Activated CD4-positive, alpha-beta T cell treated with anti-CD3 and anti-CD28 coated beads, Interleukin-10, Interleukin-2, amounts not matched to agents 100 ng/mL and 50 ng/mL, durations not matched to agents 16 hours and 8 hours (primary cell): ENCODE measurements at regions not wholly inside any gene's neighbourhood (a gene's known extent, or its start where the extent isn't known, plus 50 kb on each side); places are given as distances from the start of the nearest gene placed in this dataset.

Experiments
- DNase-seq: peaks from one replicate; pipeline ENCODE4 v3.0.0-alpha.2; 2020

GRCh38 chr5:107257885-107258520, 412.7 kb downstream of the EFNA5 start:
- peak; percentile 27 for DNase-seq

GRCh38 chr5:107254902-107255234, 415.9 kb downstream of the EFNA5 start:
- DNase-seq, result no peak

- no peak for DNase-seq
These were observed 416.4 kb downstream of the EFNA5 start for GRCh38 chr5:107254214-107254901.

DNA sequence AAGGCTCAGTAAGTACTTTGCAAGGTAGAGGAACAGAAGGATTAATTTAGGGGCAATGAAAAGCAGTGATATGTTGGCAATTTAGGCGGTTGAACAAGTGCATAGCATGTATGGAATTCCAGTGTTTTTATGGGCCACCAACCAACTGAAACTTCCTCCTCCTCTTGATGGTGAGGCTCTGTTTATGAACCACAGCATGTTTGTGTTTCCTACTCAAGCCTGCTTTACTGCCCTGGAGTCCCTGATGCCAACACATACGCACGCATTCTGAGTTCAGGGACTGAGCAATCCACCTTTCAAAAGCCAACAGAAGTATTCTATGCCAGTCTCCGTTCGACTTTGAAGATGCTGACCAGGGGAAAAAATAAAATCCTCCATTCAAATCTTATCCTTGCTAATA, 417.5 kb downstream of the EFNA5 start:
- DNase-seq, result no peak

GRCh38 chr5:107251151-107251550, 419.6 kb downstream of the EFNA5 start:
- DNase-seq, result no peak

DNA sequence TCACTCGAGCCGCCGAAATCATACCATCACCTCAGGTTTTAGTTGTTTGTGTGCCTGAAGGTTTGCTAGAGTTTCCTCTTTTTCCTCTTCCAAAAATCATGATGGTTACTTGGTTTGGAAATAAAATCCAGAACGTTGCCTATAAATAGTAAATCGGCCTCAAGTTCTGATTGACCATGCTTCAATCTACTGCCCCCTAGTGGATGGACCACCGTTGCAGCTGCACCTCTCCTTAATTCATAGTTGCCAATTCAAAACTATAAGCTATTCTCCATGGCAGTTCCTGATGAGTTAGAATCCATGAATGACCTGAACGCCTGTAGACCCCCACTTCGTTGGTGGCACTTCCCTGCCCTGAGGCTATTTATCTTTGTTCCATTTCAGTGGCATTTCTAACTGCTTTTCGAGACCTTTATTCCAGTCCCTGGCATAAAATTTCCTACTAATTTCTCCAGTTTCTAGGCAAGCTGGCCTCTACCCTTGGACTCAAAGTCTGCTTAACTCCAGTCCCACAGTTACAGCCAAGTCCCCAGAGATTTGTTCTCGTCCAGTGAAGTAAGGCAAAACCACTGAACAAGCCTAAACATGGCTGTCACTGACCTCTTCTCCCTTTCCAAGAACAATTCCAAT, 422.6 kb downstream of the EFNA5 start:
- DNase-seq, result peak; percentile 57

DNA sequence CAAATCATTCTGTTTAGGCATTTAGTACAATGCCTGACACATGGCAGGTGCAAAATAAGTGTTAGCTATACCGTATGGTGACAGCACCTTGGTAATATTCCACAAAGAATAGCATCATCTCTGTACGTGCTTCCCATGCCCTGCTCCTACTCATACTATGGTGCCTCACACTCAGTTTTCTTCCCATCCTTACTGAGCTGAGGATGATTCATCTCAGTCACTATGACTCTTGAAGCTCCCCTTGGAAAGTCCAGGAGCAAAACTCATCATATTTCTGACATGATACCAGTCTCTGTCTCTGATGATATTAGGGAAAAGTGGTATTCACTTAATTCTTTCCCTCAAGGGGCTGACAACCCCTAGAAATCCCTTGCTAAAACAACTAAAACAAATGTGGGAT, 423.3 kb downstream of the EFNA5 start:
- no peak for DNase-seq

GRCh38 chr5:107243220-107243579, 427.5 kb downstream of the EFNA5 start:
- no peak for DNase-seq

- no peak for DNase-seq
These were observed 428.1 kb downstream of the EFNA5 start for GRCh38 chr5:107242411-107243219.

DNA sequence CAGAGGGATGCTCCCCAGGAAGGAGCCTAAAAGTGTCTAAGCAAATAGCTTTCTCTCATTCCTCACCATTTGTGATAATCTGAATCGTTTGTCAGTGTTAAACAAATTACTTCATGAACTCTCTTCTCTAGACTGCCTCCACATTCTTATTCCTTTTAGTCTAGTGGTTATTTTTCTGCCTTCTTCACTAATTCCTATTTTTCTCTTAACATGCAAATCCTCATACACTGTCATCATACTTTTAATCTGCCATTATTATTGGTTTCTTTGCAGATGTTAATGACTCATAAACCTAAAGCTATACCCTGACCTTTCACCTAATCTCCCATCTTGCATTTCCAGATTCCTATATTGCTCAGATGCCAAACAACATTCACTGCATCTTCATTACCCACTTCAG, 428.9 kb downstream of the EFNA5 start:
- no peak for DNase-seq

DNA sequence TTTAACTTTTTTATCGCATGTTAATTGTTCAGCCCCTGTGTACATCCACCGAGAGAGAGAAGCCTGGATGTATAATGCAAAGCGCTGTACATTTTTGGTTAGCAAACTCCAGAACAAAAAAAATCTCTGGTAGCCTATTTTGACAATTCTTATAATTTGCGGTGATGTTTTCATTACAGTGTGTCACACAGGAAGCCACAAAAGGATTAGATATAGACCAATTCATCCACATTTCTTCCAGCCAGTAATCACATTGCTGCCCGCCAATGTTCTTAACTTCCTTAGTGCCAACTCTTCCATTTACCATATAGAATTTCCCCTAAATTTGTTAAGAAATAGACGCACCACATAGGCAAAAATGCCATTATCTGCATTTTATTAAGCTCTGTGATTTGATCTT, 435.6 kb downstream of the EFNA5 start:
- no peak for DNase-seq

DNA sequence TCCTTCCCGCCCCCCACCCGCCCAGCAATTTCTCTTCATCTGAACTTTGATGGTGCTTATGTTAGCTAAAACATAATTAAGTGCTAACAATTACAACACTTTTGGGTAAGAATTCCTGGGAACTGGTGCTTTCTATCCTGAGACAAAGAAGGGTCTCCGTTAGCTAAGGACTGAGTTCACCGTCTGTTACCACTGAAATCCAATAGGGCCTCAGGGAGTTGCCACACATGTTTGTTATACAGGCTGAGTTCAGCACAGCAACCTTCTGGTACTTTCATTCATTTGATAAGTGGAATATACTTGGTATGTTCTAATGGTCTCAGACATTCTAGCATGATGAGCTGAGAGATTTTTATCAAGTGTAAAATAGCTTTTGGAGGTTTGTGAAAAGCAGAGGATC, 437.9 kb downstream of the EFNA5 start:
- no peak for DNase-seq

GRCh38 chr5:107232293-107232692, 438.4 kb downstream of the EFNA5 start:
- no peak for DNase-seq

DNA sequence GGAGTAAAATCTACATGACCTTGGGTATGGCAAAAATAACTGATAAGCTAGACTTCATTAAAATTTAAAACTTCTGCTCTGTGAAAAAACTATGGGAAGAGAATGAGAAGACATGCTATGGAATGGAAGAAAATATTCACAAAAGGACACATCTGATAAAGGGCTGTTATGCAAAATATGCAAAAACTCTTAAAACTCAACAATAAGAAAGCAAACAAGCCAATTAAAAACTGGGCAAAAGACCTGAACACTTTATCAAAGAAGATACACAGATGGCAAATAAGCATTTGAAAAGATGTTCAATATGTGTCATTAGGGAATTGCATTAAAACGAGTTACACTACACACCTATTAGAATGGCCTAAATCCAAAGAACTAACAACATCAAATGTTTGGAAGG, 439.5 kb downstream of the EFNA5 start:
- DNase-seq, result no peak

GRCh38 chr5:107230367-107230766, 440.4 kb downstream of the EFNA5 start:
- DNase-seq, result no peak

- DNase-seq, result no peak
These were observed 442.5 kb downstream of the EFNA5 start for GRCh38 chr5:107228226-107228625.

DNA sequence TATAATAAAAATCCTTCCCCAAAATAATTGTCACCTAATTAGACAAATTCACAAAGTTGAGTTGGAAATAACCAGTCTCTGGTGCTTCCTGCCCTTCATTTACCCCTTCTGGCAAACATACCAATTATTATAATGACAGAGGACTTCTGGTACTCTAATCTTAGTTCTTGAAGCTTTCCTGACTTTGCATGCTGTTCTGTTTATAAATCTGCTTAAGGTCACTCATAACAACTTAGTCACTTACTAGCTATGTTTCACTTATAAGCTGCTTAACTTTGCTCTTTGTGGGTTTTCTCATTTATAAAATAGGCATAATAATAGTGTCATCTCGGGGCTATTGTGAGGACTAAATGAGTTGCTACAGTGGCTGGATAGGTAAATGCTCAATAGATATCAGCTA, 446.5 kb downstream of the EFNA5 start:
- no peak for DNase-seq

- no peak for DNase-seq
These were observed 447.7 kb downstream of the EFNA5 start for GRCh38 chr5:107223066-107223465.

- no peak for DNase-seq
These were observed 450.7 kb downstream of the EFNA5 start for GRCh38 chr5:107219993-107220392.

DNA sequence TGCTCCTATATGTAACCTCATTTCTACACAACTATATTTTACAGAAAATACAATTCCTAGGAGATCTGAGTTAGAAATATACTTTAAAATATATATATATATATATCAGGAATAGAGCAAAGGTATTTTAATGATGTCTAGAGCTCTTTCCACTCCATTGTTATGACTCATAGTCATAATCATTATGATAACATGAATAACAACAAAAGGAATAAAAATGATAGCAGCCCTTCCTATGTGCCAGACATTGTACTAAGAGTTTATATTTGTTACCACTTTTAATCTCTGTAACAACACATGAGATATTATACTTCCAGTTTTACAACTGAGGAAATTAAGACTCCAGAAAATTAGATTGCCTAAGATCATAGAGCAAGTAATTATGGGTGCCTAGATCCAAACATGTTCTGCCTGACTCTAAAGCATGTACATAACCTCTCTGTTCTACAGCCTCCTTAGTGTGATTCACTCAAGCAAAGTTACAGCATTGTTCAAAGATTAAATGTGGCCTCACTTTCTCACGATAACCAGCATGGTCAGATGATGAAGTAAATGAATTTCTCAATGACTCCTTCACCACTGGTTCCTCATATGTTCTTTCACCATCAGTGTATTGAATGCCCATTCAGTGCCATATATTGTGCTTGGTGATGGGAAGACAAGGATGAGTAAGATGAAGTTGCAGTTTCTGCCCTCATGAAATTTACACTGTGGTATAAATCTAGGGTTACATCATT, 452.1 kb downstream of the EFNA5 start:
- DNase-seq, result no peak

DNA sequence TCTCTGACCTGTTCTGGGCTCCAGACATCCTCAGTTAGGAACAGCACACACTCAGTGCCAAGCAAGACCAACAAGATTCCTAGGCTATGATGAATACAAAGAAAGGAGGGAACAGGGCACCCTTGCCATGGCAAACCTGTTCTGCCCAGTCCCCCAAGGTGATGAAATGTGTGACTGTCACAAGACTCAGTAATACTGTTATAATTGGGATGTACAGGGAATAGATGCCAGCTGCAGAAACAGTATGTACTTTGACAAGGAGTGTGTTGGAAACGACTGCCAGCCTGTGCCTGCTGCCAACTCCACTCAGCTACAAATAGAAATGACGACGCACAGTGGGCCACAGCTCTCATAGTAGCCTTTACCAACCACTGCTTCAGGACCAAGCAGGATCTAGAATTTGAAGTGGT, 453.0 kb downstream of the EFNA5 start:
- no peak for DNase-seq

GRCh38 chr5:107216587-107216986, 454.1 kb downstream of the EFNA5 start:
- DNase-seq, result no peak

- no peak for DNase-seq
These were observed 455.1 kb downstream of the EFNA5 start for GRCh38 chr5:107215611-107216010.
